RKO (cell line): ENCODE measurements at regions not wholly inside any gene's neighbourhood (a gene's known extent, or its start where the extent isn't known, plus 50 kb on each side); places are given as distances from the start of the nearest gene placed in this dataset.
A peak's percentile ranks its signal among the peaks of the same experiment; 100 is the strongest.

Experiments used
- DNase-seq: peaks from one replicate; pipeline ENCODE4 v3.0.0-alpha.2; 2016; ENCODE audit warnings: low spot score

- no peak for DNase-seq
Measured at GRCh38 chr14:95034788-95035187, 122.5 kb downstream of the DICER1 start.

- no peak for DNase-seq
Measured at GRCh38 chr14:95033682-95034632, 123.4 kb downstream of the DICER1 start.

GRCh38 chr14:95033031-95033430 lies 124.3 kb downstream of the DICER1 start:
- no peak for DNase-seq

- DNase-seq: no peak
Measured at GRCh38 chr14:95026851-95027463, 130.4 kb downstream of the DICER1 start.

- no peak for DNase-seq
Measured at GRCh38 chr14:95025941-95026340, 131.4 kb downstream of the DICER1 start.

GRCh38 chr14:95025218-95025617 lies 132.1 kb downstream of the DICER1 start:
- no peak for DNase-seq

- DNase-seq: no peak
Measured at GRCh38 chr14:95024380-95024779, 132.9 kb downstream of the DICER1 start.

- DNase-seq: no peak
Measured at GRCh38 chr14:95023886-95024285, 133.4 kb downstream of the DICER1 start.

GRCh38 chr14:95023115-95023514 lies 134.2 kb downstream of the DICER1 start:
- no peak for DNase-seq

GRCh38 chr14:95021588-95021987 lies 135.7 kb downstream of the DICER1 start:
- peak; percentile 8 for DNase-seq

GRCh38 chr14:95018821-95019220 lies 138.5 kb downstream of the DICER1 start:
- no peak for DNase-seq

- DNase-seq: peak; percentile 18
Measured at GRCh38 chr14:95015046-95015445, 142.3 kb downstream of the DICER1 start.

GRCh38 chr14:95014036-95014435 lies 143.3 kb downstream of the DICER1 start:
- DNase-seq: no peak

- DNase-seq: no peak
Measured at GRCh38 chr14:95011445-95012006, 145.8 kb downstream of the DICER1 start.

GRCh38 chr14:95008445-95009217 lies 148.7 kb downstream of the DICER1 start:
- DNase-seq: no peak

GRCh38 chr14:95007921-95008320 lies 149.4 kb downstream of the DICER1 start:
- DNase-seq: no peak

- no peak for DNase-seq
Measured at GRCh38 chr14:95006479-95006878, 150.8 kb downstream of the DICER1 start.

GRCh38 chr14:95006051-95006450 lies 151.3 kb downstream of the DICER1 start:
- DNase-seq: no peak

GRCh38 chr14:95003099-95003960 lies 154.0 kb downstream of the DICER1 start:
- no peak for DNase-seq

- DNase-seq: no peak
Measured at GRCh38 chr14:94998685-94999084, 158.6 kb downstream of the DICER1 start.

- no peak for DNase-seq
Measured at GRCh38 chr14:94998110-94998509, 159.2 kb downstream of the DICER1 start.
